ENCODE measurements at regions not wholly inside any gene's neighbourhood (a gene's known extent, or its start where the extent isn't known, plus 50 kb on each side); places are given as distances from the start of the nearest gene placed in this dataset.

- H3K4me3 Mint-ChIP-seq = no peak overlapping the region
- H3K4me1 Mint-ChIP-seq (ENCODE audit: low read depth) = no peaks in the 10 kb centered on the region
- DNase-seq = no peak
- intact Hi-C loops (cut with micrococcal nuclease) = no loop called here
- CTCF ChIA-PET = no interaction called here
- no peaks in the 10 kb centered on the region for H3K27me3 Mint-ChIP-seq (ENCODE audit: low read depth)
- no peak overlapping the region for H3K27ac Mint-ChIP-seq
- no peaks in the 10 kb centered on the region for H3K36me3 Mint-ChIP-seq (ENCODE audit: low read depth)
- peaks cover 4% of the 10 kb centered on the region for H3K9me3 Mint-ChIP-seq
Measured at GRCh38 chr3:22265403-22265802, 514.4 kb upstream of the ZNF385D start.

DNA sequence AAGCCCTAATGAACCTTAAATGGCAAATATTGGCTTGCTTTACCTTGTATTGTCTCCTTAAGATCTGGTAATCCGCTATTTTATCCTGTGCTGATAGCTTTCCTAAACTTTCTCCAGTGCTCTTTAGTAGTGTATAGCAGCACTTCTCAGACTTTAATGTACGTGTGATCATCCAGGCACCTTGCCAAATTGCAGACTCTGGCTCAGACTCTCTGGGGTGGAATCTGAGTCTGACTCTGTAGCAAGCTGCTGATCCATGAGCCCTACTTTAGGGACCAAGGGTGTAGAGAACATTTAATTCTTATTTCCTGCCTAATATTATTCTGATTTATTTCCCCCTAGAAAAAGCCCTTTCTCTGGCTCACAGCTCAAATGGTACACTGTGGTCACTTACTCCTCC, 518.8 kb upstream of the ZNF385D start:
- Mint-ChIP-seq H3K27me3 (ENCODE audit: low read depth) (no peaks in the 10 kb centered on the region), H3K4me3 (no peak overlapping the region), H3K9me3 (no peaks in the 10 kb centered on the region), H3K36me3 (ENCODE audit: low read depth) (no peaks in the 10 kb centered on the region), H3K4me1 (ENCODE audit: low read depth) (no peaks in the 10 kb centered on the region), H3K27ac (no peak overlapping the region)
- CTCF ChIA-PET = no interaction called here
- intact Hi-C loops (cut with micrococcal nuclease) = no loop called here
- no peak for DNase-seq

GRCh38 chr3:22276351-22276750, 525.3 kb upstream of the ZNF385D start:
- Mint-ChIP-seq H3K4me1 (ENCODE audit: low read depth) (no peaks in the 10 kb centered on the region), H3K4me3 (no peak overlapping the region), H3K36me3 (ENCODE audit: low read depth) (no peaks in the 10 kb centered on the region), H3K9me3 (peaks cover 1% of the 10 kb centered on the region), H3K27ac (no peak overlapping the region), H3K27me3 (ENCODE audit: low read depth) (no peaks in the 10 kb centered on the region)
- intact Hi-C loops (cut with micrococcal nuclease) = no loop called here
- CTCF ChIA-PET = no interaction called here
- DNase-seq = no peak

GRCh38 chr3:22284559-22284958, 533.5 kb upstream of the ZNF385D start:
- CTCF ChIA-PET = no interaction called here
- Mint-ChIP-seq H3K4me1 (ENCODE audit: low read depth) (no peaks in the 10 kb centered on the region), H3K9me3 (peaks cover 5% of the 10 kb centered on the region), H3K27ac (no peak overlapping the region), H3K36me3 (ENCODE audit: low read depth) (no peaks in the 10 kb centered on the region), H3K27me3 (ENCODE audit: low read depth) (no peaks in the 10 kb centered on the region), H3K4me3 (no peak overlapping the region)
- no peak for DNase-seq
- intact Hi-C loops (cut with micrococcal nuclease) = no loop called here

DNA sequence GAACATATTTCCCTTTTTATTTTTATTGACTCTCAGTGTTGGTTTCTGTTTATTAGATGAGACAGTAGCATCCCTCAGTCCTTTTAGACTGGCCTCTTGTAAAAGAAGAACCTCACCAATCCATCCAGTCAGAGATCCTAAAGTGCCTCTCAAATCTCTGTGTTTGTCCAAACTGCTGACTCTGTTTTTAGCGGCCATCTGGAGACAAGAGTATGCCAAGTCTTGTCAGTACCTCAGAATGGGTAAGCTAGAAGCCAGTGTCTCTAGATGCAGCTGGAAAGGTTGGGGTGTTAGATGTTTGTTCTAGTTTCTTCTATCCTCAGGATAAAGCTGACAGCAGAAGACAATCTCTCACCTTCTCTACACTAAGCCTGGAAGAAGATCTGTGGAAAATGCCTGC, 537.7 kb upstream of the ZNF385D start:
- H3K4me3 Mint-ChIP-seq = no peak overlapping the region
- no peak overlapping the region for H3K27ac Mint-ChIP-seq
- intact Hi-C loops (cut with micrococcal nuclease) = no loop called here
- peaks cover 3% of the 10 kb centered on the region for H3K9me3 Mint-ChIP-seq
- H3K27me3 Mint-ChIP-seq (ENCODE audit: low read depth) = no peaks in the 10 kb centered on the region
- no peak for DNase-seq
- H3K4me1 Mint-ChIP-seq (ENCODE audit: low read depth) = no peaks in the 10 kb centered on the region
- CTCF ChIA-PET = no interaction called here
- H3K36me3 Mint-ChIP-seq (ENCODE audit: low read depth) = no peaks in the 10 kb centered on the region

DNA sequence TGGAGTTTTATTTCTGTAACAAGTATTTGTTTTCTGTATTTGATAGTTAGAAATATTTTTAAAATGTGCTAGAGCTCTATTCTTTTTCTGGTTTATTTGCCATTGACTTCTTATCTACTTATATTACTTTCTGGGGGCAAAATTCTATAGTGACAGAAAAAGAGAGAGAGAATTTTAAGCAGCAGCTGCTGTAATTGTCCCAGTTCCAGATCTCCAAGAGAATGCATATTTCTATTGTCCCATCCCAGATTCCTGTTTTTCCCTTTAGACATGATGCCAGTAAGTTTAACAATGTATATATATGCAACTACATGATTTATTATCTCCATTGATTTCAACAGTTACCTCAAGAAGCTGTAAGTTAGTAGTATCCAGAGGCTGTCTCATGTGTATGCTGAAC, 541.7 kb upstream of the ZNF385D start:
- Mint-ChIP-seq H3K4me1 (ENCODE audit: low read depth) (no peaks in the 10 kb centered on the region), H3K27me3 (ENCODE audit: low read depth) (no peaks in the 10 kb centered on the region), H3K4me3 (no peak overlapping the region), H3K9me3 (peaks cover 3% of the 10 kb centered on the region), H3K27ac (no peak overlapping the region), H3K36me3 (ENCODE audit: low read depth) (no peaks in the 10 kb centered on the region)
- CTCF ChIA-PET = no interaction called here
- no peak for DNase-seq
- intact Hi-C loops (cut with micrococcal nuclease) = no loop called here

DNA sequence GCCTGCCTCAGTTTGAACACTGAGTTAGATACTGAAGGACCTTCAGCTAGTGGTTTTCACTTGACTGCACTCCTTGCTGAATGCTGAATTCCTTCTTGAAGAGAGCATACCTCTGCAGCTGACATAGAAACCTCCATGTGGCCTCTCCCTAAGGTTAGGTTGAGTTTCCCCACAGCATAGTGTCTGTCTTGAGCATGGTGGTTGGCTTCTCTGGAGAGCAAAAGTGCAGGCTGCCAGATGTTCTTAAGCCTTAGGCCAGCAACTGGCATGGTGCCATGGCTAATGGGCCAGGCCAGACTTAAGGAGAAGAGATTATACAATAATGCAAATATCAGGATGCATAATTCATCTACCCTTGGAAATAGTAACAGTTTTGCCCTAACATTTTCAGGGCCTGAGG, 545.6 kb upstream of the ZNF385D start:
- CTCF ChIA-PET = no interaction called here
- H3K9me3 Mint-ChIP-seq = peaks cover 1% of the 10 kb centered on the region

DNA sequence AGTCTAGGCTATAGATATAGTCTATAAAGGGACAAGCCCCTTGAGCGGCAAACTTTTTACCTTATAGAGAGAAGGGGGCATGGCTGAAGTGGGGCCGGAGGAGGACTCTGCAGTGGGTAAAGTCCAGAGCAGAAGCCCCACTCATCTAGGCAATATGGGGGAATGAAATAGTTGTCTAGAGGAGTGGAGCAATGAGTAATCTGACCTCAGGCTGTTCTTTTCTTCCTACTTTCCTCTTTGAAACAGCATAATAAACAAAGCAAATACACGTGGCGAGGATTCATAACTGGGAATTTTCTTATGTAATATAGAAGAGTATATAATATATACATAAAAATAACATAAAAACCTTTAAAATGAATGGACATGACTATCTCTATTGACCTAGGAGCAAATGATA, 546.4 kb upstream of the ZNF385D start:
- no peak for DNase-seq
- CTCF ChIA-PET = no interaction called here
- Mint-ChIP-seq H3K9me3 (peaks cover 1% of the 10 kb centered on the region), H3K27me3 (ENCODE audit: low read depth) (no peaks in the 10 kb centered on the region), H3K4me3 (no peak overlapping the region), H3K36me3 (ENCODE audit: low read depth) (no peaks in the 10 kb centered on the region), H3K27ac (no peak overlapping the region), H3K4me1 (ENCODE audit: low read depth) (no peaks in the 10 kb centered on the region)
- intact Hi-C loops (cut with micrococcal nuclease) = no loop called here

More for the DNA sequence above, 545.6 kb upstream of the ZNF385D start:
- H3K4me1 Mint-ChIP-seq (ENCODE audit: low read depth) = no peaks in the 10 kb centered on the region
- H3K27ac Mint-ChIP-seq = no peak overlapping the region
- no peak for DNase-seq
- no peak overlapping the region for H3K4me3 Mint-ChIP-seq
- no peaks in the 10 kb centered on the region for H3K36me3 Mint-ChIP-seq (ENCODE audit: low read depth)
- intact Hi-C loops (cut with micrococcal nuclease) = no loop called here
- no peaks in the 10 kb centered on the region for H3K27me3 Mint-ChIP-seq (ENCODE audit: low read depth)

DNA sequence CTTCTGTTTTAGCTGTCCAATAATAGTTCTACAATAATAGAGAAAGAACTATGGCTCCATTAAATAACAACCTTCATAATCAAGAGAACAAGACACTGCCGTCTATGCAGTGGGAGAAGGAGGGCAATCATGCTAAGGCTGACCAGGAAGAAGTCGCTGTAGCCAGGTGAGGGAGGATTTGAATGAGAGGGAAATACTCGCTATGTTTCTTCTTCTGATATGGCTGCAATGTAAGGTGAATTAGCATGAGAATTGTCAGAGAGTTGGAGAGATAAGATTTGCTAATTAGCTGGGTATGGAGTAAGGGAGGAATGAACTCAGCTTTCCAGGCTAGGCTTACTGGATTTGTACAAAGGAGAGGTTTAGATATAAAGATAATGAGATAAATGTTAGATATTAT, 555.4 kb upstream of the ZNF385D start:
- Mint-ChIP-seq H3K36me3 (ENCODE audit: low read depth) (no peaks in the 10 kb centered on the region), H3K27ac (no peak overlapping the region), H3K4me1 (ENCODE audit: low read depth) (no peaks in the 10 kb centered on the region), H3K4me3 (no peak overlapping the region), H3K9me3 (peaks cover 3% of the 10 kb centered on the region), H3K27me3 (ENCODE audit: low read depth) (no peaks in the 10 kb centered on the region)
- CTCF ChIA-PET = no interaction called here
- intact Hi-C loops (cut with micrococcal nuclease) = no loop called here
- no peak for DNase-seq

- H3K4me1 Mint-ChIP-seq (ENCODE audit: low read depth) = no peaks in the 10 kb centered on the region
- H3K4me3 Mint-ChIP-seq = no peak overlapping the region
- DNase-seq = no peak
- peaks cover 4% of the 10 kb centered on the region for H3K9me3 Mint-ChIP-seq
- H3K27me3 Mint-ChIP-seq (ENCODE audit: low read depth) = no peaks in the 10 kb centered on the region
- H3K36me3 Mint-ChIP-seq (ENCODE audit: low read depth) = no peaks in the 10 kb centered on the region
- no peak overlapping the region for H3K27ac Mint-ChIP-seq
- intact Hi-C loops (cut with micrococcal nuclease) = no loop called here
- CTCF ChIA-PET = interaction anchor here (0.6 kb wide), 1 partner anchor 260 kb away, joined by 3 read pairs; no protein-coding TSS in a partner anchor
Measured at GRCh38 chr3:22308871-22309270, 557.9 kb upstream of the ZNF385D start.

- DNase-seq = no peak
- no peaks in the 10 kb centered on the region for H3K27me3 Mint-ChIP-seq (ENCODE audit: low read depth)
- no peaks in the 10 kb centered on the region for H3K36me3 Mint-ChIP-seq (ENCODE audit: low read depth)
- peaks cover 3% of the 10 kb centered on the region for H3K9me3 Mint-ChIP-seq
- H3K4me3 Mint-ChIP-seq = no peak overlapping the region
- CTCF ChIA-PET = no interaction called here
- intact Hi-C loops (cut with micrococcal nuclease) = no loop called here
- no peaks in the 10 kb centered on the region for H3K4me1 Mint-ChIP-seq (ENCODE audit: low read depth)
- H3K27ac Mint-ChIP-seq = no peak overlapping the region
Measured at GRCh38 chr3:22315925-22316324, 564.9 kb upstream of the ZNF385D start.

DNA sequence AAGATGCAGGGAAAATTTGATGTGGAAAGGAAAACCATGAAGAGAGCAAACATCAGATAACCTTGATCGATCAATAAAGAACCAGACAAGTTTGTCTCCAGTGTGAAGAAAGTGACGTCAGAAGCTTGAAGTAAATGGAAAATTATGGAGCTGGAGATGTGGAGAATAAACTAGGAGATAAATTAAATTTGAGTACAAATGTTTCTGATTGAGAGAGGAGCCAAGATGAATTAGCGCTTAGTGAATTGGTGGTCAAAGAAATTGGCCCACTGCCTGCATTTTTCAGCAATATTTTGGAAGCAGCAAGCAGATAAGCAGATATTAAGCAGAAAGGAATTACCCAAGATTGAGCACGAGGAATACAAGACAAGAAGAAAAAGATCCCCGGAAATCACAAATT, 567.3 kb upstream of the ZNF385D start:
- Mint-ChIP-seq H3K4me3 (no peak overlapping the region), H3K4me1 (ENCODE audit: low read depth) (no peaks in the 10 kb centered on the region), H3K27ac (no peak overlapping the region), H3K36me3 (ENCODE audit: low read depth) (no peaks in the 10 kb centered on the region), H3K27me3 (ENCODE audit: low read depth) (no peaks in the 10 kb centered on the region), H3K9me3 (no peaks in the 10 kb centered on the region)
- no peak for DNase-seq
- intact Hi-C loops (cut with micrococcal nuclease) = no loop called here
- CTCF ChIA-PET = no interaction called here

- no peaks in the 10 kb centered on the region for H3K27me3 Mint-ChIP-seq (ENCODE audit: low read depth)
- H3K9me3 Mint-ChIP-seq = no peaks in the 10 kb centered on the region
- intact Hi-C loops (cut with micrococcal nuclease) = no loop called here
- H3K4me1 Mint-ChIP-seq (ENCODE audit: low read depth) = no peaks in the 10 kb centered on the region
- no peaks in the 10 kb centered on the region for H3K36me3 Mint-ChIP-seq (ENCODE audit: low read depth)
- CTCF ChIA-PET = no interaction called here
- no peak overlapping the region for H3K4me3 Mint-ChIP-seq
- no peak overlapping the region for H3K27ac Mint-ChIP-seq
- DNase-seq = no peak
Measured at GRCh38 chr3:22319446-22319845, 568.4 kb upstream of the ZNF385D start.

- intact Hi-C loops (cut with micrococcal nuclease) = no loop called here
- DNase-seq = no peak
- Mint-ChIP-seq H3K36me3 (ENCODE audit: low read depth) (no peaks in the 10 kb centered on the region), H3K4me3 (no peak overlapping the region), H3K27me3 (ENCODE audit: low read depth) (no peaks in the 10 kb centered on the region), H3K4me1 (ENCODE audit: low read depth) (no peaks in the 10 kb centered on the region), H3K27ac (no peak overlapping the region), H3K9me3 (peaks cover 2% of the 10 kb centered on the region)
- CTCF ChIA-PET = no interaction called here
Measured at GRCh38 chr3:22322861-22323260, 571.9 kb upstream of the ZNF385D start.
